IPS-18a (cell line): ENCODE measurements at regions not wholly inside any gene's neighbourhood (a gene's known extent, or its start where the extent isn't known, plus 50 kb on each side); places are given as distances from the start of the nearest gene placed in this dataset.

Experiments used
- H3K27ac ChIP-seq: one replicate; pipeline ENCODE4 v1.5.1; 2013; ENCODE audit warnings: low read length
- H3K27me3 ChIP-seq: one replicate; pipeline ENCODE4 v1.6.1; 2013; ENCODE audit warnings: mild to moderate bottlenecking, low read length; ENCODE audit not compliant: control insufficient read depth, insufficient read depth
- H3K36me3 ChIP-seq: one replicate; pipeline ENCODE4 v1.6.1; 2013; ENCODE audit warnings: low read depth, low read length; ENCODE audit not compliant: control insufficient read depth
- H3K4me1 ChIP-seq: one replicate; pipeline ENCODE4 v1.6.1; 2013; ENCODE audit warnings: low read depth, low read length; ENCODE audit not compliant: control insufficient read depth
- H3K4me3 ChIP-seq: one replicate; pipeline ENCODE4 v1.5.1; 2013; ENCODE audit warnings: low read length
- H3K9ac ChIP-seq: one replicate; pipeline ENCODE4 v1.6.1; 2013; ENCODE audit warnings: mild to moderate bottlenecking, low read length, moderate library complexity
- H3K9me3 ChIP-seq: one replicate; pipeline ENCODE4 v1.6.1; 2013; ENCODE audit warnings: low read depth, low read length; ENCODE audit not compliant: control insufficient read depth

GRCh38 chr6:93498713-93499112 is 79.4 kb upstream of the EPHA7 start:
- no peak overlapping the region for H3K4me3 ChIP-seq
- no peak overlapping the region for H3K27ac ChIP-seq

GRCh38 chr6:93496548-93496947 is 77.2 kb upstream of the EPHA7 start:
- Histone ChIP-seq H3K9me3 (no peaks in the 10 kb centered on the region), H3K9ac (no peak overlapping the region), H3K27ac (no peak overlapping the region), H3K4me3 (no peak overlapping the region), H3K4me1 (no peaks in the 10 kb centered on the region), H3K36me3 (no peaks in the 10 kb centered on the region), H3K27me3 (no peaks in the 10 kb centered on the region)

More at GRCh38 chr6:93498713-93499112, 79.4 kb upstream of the EPHA7 start:
- H3K9ac ChIP-seq = no peak overlapping the region
- no peaks in the 10 kb centered on the region for H3K4me1 ChIP-seq
- no peaks in the 10 kb centered on the region for H3K36me3 ChIP-seq
- no peaks in the 10 kb centered on the region for H3K27me3 ChIP-seq
- no peaks in the 10 kb centered on the region for H3K9me3 ChIP-seq

GRCh38 chr6:93494057-93494456 is 74.7 kb upstream of the EPHA7 start:
- Histone ChIP-seq H3K36me3 (no peaks in the 10 kb centered on the region), H3K27ac (no peak overlapping the region)

DNA sequence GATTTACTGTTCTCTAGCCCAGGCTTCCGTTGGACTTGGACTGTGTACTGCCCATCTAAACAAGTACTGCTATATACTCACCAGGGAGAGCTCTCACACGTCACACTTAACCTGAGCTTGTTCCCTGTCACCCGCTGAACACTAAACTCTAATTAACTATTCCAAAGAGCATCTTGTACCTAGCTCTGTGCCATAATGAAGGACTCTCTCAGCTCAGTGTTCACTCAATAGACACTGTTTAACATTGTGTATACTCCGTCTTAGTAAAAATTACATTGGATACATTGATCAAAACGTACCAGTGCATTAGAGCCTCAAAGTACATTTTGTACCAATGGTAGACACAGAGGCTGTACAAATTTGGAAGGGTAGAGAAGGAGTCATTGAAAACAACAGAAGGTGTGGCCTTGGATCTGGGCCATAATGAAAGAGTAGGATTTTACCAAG is 55.4 kb upstream of the EPHA7 start:
- Histone ChIP-seq H3K9ac (no peak overlapping the region), H3K27me3 (no peaks in the 10 kb centered on the region), H3K9me3 (no peaks in the 10 kb centered on the region), H3K27ac (no peak overlapping the region), H3K36me3 (no peaks in the 10 kb centered on the region), H3K4me1 (no peaks in the 10 kb centered on the region), H3K4me3 (no peak overlapping the region)

More at GRCh38 chr6:93494057-93494456, 74.7 kb upstream of the EPHA7 start:
- Histone ChIP-seq H3K9me3 (no peaks in the 10 kb centered on the region), H3K9ac (no peak overlapping the region), H3K4me3 (no peak overlapping the region), H3K27me3 (no peaks in the 10 kb centered on the region), H3K4me1 (no peaks in the 10 kb centered on the region)

DNA sequence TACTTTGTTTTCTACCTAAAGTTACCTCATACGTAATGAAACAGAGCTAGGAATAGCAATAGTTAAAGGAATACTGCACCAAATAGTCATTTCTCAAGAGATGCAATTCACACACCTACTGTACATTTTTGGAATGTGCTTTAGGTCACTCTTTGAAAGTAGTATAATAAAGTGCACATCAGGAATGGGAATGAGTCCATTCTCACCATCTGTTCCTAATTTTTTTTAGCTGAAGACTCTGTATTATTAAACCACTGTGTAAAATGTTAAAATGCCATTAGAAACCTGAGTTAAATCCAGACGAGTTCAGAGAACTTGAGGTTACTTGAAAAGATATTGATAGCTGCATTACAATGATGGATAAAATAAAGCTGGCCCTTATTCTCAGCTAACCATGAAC is 51.9 kb upstream of the EPHA7 start:
- no peaks in the 10 kb centered on the region for H3K9me3 ChIP-seq
- no peaks in the 10 kb centered on the region for H3K36me3 ChIP-seq

More for the DNA sequence above, 51.9 kb upstream of the EPHA7 start:
- H3K27me3 ChIP-seq = no peaks in the 10 kb centered on the region
- H3K4me3 ChIP-seq = no peak overlapping the region
- H3K9ac ChIP-seq = no peak overlapping the region
- peaks cover 10% of the 10 kb centered on the region for H3K4me1 ChIP-seq
- no peak overlapping the region for H3K27ac ChIP-seq
